GM12892 (cell line): ENCODE measurements at regions not wholly inside any gene's neighbourhood (a gene's known extent, or its start where the extent isn't known, plus 50 kb on each side); places are given as distances from the start of the nearest gene placed in this dataset.

Source experiments
- POLR2A ChIP-seq: IDR thresholded peaks from 2 replicates; pipeline ENCODE4 v1.6.1; 2011; ENCODE audit warnings: low read depth, low read length, control low read depth
- POLR2AphosphoS5 ChIP-seq: IDR thresholded peaks from 2 replicates; pipeline ENCODE4 v1.6.1; 2011; ENCODE audit warnings: low read depth, low read length, control low read depth
- TAF1 ChIP-seq: IDR thresholded peaks from 2 replicates; pipeline ENCODE4 v1.6.1; 2011; ENCODE audit warnings: low read depth, mild to moderate bottlenecking, control low read depth, low read length, borderline replicate concordance

DNA sequence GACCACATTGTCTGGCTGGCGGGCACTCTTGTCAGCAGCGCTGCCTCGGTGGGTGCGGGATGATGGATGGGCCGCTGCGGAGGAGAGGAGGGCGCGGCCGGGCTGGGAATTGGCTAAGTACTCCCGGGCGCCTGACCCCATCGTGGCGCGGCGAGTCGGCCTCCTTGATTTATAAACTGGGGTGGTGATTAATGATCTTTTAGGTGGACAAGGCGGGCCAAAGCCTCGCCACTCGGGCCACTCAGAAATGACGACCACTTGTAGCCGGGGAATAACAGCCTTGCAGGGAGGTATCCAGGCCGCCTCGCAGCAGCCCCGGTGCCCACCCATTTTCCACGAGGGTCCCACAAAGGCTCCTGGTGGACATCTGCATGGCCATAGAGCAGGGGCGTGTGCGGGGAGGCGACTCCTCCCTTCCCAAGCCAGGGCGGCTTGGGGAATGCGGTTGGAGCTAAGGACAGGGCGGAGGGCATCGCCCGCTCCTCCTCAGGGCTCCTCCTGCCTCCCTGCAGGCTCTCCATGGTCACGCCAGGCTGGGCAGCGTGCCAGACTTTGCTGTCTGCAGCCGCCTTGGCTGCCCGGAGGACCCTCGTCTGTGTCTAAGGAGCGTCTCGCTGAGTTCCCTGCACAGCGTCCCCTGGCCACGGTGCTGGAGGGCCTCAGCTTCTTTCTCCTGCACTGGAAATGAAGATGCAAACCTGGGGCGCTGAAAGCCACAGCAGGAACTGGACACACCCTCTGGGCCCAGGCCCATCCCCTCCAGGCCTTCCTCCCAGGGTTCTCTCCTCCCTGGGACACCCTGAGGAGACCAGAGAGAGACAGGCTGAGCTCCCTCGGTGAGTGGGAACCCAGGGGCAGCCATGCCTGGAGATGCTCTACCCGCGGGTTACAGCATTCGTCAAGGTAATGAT, 287.4 kb upstream of the IRX4 start:
- TF ChIP-seq POLR2A = no peak
- TF ChIP-seq POLR2AphosphoS5 = no peak
- TF ChIP-seq TAF1 = no peak
